Adipose tissue (tissue), 3 donors: ENCODE measurements at regions not wholly inside any gene's neighbourhood (a gene's known extent, or its start where the extent isn't known, plus 50 kb on each side); places are given as distances from the start of the nearest gene placed in this dataset.

ENCODE experiments used
- H3K27ac ChIP-seq: one replicate; pipeline ENCODE4 v1.5.1; 2013; ENCODE audit warnings: low read depth, low read length
- WGBS, 3 donors: extraction: QIAGEN DNeasy Blood & Tissue Kit; methylation state at CpG; one replicate each; pipeline ENCODE4 v1.1.7; 2013; 5-methylcytosine and 5-hydroxymethylcytosine counted together
- donor health status: healthy with polysubstance abuse.
- donor health status: Bipolar disorder and iron deficiency.
- donor health status: healthy.

DNA sequence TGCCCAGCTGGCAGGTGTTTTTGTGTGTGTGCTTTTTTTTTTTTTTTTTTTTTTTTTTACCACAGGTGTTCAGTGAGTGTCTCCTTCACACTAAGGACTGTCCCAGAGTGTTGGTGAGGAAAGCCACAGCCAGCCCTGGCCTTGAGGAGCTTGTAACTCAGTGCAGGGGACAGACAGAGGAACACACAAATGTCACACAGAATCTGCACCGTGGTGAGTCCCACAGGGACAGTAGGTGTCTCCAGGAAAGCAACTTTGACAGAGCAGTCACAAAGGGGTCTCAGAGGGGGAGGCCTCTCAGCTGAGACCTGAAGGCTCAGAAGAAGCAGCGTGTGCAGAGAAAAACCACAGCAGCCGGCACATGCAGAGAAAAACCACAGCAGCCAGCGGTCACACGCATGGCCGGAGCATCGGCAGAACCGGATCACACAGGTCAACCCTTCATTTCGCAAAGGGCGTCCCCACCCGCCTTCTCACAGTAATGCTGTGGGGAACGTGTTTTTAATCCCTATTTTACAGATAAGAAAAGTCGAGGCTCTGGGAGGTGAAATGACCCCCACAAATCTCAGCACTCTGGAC is 101.7 kb upstream of the PRR5 start:
- H3K27ac ChIP-seq = no peak overlapping the region
- 79 to 86% (median 79%) methylated on average over 13 of the region's 13 CpGs for WGBS, 3 donors

DNA sequence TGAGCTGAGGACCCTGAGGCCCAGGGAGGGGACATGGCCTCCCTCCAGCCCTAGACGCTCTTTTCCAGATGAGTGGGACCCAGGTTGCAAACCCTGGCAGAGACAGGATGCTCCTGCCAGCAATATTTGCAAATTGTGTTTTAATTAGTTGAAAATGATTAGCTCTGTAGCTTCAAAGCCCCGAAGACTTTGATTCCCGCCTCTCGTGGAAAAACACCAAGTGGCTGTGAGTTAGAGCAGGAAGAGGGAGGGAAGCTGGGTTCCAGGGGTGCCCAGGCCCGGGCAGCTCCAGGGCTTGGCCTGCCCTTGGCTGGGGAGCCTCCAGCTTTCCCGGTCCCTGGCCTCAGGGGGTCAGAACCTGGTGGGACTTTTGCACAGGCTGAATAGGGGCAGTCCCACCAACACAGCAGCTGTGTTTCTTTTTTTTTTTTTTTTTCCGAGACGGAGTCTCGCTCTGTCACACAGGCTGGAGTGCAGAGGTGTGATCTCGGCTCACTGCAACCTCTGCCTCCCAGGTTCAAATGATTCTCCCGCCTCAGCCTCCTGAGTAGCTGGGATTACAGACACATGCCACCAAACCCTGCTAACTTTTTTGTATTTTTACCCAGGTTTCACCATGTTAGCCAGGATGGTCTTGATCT is 101.6 kb upstream of the RTL6 start:
- H3K27ac ChIP-seq = no peak overlapping the region
- 64 to 78% (median 78%) methylated on average over 10 to 11 of the region's 11 CpGs for WGBS, 3 donors

DNA sequence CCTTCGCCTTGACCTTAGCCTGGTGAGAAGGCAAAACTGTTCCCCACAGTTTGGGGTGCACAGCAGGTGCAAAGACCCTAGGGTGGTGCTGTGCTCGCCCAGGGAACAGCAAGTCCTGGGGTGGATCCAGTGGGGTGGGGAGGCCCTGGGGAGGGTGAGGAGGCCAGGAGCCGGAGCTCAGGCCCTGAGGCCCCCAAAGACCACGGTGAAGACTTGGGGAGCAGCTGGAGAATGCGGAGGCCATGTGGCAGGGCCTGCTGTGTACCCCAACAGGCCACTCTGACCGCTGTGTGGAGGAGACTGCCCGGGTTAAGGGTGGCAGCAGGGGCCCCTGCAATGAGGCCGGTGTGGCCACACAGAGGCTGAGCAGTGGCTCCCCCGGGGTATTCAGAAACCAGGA is 101.1 kb upstream of the RTL6 start:
- H3K27ac ChIP-seq = no peak overlapping the region
- WGBS, 3 donors = 79 to 84% (median 83%) methylated on average over 9 of the region's 9 CpGs

DNA sequence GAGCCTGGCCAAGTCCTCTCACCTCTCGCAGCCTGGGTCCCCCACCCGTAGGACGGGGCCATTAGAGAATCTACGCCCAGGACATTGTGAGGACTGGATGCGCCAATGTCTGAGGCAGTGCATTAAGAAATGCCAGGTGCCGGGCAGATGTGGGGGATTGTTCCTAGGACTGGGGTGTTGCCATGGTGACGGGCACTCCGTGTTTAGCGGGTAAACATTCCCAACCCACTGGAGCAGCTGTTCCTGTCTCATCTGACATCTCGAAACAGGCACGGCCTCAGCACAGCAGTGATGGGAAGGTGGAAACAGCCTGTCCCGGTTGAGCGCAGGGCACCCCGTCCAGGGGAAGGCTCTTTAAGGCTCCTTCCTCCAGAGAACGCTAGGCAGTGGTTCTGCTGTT is 99.6 kb upstream of the RTL6 start:
- no peak overlapping the region for H3K27ac ChIP-seq
- WGBS, 3 donors = 34 to 84% (median 76%) methylated on average over 15 of the region's 15 CpGs

DNA sequence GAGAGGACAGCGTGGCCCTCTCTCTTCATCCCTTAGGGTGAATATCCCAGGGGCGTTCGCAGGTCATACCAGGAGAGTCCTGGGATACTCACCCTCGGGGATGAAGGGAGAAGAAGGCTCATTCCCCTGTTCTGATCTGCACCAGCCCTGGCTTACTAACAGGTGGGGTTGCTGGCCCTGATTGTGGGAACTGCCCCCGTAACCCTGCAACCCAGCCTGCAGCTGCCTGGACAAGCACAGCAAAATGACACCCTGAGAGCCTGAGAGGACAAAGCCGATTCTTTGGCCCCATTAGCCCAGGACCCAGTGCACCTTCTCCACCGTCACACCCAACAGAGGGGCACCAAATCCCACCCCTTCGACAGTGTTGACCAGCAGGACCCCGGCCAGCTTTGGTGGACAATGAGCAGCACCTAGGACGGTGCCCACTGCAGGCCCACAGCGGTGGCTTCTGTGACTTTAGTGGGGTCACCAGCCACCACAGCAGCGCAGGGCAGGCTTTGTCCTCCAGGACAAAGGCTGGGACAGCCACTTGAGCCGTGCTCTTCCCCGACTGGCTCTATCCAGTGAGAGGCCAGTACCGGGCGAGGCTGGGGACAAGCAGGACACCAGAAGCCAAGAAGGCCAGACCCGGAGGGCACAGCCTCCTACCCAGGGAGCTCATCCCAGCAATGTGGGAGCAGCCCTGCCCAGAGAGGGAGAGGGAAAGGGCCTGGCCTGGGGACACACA is 98.5 kb upstream of the RTL6 start:
- no peak overlapping the region for H3K27ac ChIP-seq
- 64 to 87% (median 86%) methylated on average over 17 of the region's 17 CpGs for WGBS, 3 donors

DNA sequence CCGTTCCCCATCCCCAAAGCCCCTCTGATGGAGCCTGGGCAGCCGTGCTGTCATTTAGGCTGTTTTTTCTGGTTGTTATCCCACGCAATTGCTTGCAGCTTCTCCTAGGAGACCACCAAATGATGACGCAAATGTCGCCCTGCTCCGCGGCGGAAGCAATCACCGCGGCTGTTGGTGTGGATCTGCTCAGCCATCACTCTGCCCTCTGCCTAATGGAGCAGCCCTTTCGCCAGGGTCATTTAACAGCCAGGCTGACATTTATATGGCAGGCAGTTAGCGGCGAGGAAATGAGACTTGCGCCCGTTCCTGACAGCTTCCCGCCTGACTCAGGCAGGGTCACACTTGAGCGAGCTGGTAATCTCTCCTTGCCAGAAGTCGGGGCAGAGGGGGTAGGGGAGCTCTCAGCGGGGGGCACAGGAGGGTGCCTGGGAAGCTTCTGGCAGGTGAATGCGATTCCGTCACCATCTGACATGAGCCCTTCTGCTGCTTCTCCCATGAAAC is 97.9 kb upstream of the RTL6 start:
- 19 to 26% (median 23%) methylated on average over 21 of the region's 21 CpGs for WGBS, 3 donors

DNA sequence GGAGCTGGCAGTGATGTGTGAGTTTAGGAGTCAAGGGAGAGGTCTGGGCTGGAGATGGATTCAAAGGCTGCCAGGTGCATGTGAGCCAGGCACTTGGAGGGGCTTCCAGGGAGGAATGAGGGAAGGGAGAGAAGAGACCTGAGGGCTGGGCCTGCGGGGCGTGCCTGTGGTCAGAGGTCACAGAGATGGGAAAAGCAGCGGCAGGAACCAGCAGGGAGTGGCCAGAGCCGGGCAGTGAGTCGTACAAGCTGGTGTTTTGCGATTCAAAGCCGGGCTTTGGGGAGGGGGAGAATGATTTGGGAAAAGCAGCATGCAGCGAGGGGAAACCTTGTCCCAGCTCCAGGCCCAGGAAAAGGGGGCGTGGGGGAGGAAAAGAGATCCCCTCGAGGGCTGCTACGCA is 96.9 kb upstream of the RTL6 start:
- 54 to 61% (median 59%) methylated on average over 11 of the region's 11 CpGs for WGBS, 3 donors
- H3K27ac ChIP-seq = no peak overlapping the region

More for the DNA sequence above, 97.9 kb upstream of the RTL6 start:
- no peak overlapping the region for H3K27ac ChIP-seq

DNA sequence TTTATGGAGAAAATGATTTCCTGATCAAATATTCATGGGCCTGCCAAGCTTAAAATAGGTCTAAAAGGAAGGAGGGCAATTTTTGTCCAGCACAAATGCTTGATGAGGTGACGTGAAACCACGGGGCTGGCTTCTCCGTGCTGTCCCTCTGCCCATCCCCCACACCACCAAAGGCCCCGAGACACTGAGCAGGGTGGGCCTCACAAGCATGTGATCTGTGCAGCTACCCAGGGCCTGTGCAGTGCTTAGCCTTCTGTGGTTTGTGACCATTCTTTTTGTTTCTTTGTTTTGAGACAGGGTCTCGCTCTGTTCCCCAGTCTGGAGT is 94.8 kb upstream of the RTL6 start:
- WGBS, 3 donors = 32 to 55% (median 43%) methylated on average over 5 of the region's 5 CpGs
- H3K27ac ChIP-seq = no peak overlapping the region

DNA sequence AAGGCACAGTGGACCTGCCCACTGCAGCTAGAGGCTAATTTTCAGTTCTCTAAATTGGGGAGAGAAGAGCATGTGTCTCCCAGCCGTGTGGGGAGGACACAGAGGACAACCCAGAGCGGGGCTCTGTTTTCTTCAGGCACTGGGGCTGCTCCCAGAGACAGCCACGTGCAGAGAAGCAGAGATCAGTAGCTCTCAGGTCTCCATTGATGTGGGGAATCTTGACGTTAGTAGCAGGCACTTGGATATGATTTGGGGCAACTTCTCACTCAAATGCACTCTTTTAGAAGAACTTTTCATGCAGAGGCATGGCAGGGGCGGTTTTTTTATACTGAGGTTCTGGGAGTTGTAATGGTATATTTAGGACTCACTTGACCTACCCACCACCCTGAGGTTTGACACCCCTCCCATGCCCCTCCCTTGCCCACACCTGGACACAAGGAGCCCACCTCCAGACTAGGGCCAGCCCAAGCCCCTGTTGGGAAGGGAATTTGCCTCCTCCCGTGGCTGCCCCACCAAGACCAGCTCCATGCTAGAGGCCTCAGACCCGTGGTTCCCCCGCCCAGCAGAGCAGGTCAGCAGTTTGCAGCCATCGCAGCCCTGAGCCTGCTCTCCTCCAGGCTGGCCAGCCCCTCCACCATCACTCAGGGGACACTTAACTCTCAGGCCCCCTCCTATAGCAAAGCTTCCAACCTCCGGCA is 94.2 kb upstream of the RTL6 start:
- H3K27ac ChIP-seq = no peak overlapping the region
- 58 to 69% (median 67%) methylated on average over 10 of the region's 10 CpGs for WGBS, 3 donors

DNA sequence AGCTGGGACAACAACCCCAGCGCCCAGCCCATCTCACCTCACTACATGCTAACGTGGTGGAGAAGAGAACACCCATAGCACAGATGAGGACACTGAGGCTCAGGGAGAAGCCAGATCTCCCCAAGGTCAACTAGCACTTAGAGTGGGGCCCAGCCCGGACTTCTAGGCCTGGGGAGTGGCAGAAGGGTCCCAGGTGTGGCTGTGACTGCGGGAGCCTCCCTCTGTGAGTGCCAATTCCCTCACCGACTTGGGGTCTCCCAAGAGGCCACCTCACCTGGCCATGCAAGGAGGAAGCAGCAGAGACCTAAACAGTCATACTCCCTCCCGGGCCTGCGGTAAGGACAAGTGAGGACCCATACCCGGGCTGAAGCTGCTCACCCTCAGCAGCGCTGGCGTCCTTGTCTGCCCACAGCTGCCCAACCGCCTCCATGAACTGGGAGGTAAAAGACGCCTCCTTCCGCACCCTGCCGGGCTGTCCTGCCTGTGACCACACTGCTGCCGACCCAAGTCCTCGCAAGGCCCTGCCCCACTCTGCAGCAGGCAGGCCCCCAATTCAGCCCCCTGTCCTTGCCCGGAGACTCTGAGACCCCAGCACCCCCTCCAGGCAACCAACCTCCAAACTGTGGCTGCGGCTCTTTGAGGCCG is 93.2 kb upstream of the RTL6 start:
- H3K27ac ChIP-seq = no peak overlapping the region
- 86 to 95% (median 90%) methylated on average over 19 of the region's 19 CpGs for WGBS, 3 donors

DNA sequence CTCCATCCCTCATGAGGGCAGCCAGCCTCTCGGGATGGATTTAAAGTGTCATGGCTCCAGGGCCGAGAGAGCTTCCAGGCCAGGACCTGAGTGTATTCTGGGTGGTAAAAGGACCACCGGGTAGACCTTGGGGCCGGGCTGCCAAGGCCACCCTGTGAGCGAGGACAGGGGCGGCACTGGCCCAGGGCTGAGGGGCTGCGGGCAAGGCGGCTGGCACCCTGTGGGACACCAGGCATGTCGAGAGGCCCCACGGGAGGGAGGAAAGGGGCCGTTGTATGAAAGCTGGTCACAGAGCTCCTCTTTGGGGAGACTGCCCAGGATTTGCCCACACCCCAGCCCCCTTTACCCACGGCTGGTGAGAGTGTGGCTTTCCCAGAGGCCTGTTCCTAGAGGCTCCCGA is 92.3 kb upstream of the RTL6 start:
- 83 to 91% (median 88%) methylated on average over 13 of the region's 13 CpGs for WGBS, 3 donors

DNA sequence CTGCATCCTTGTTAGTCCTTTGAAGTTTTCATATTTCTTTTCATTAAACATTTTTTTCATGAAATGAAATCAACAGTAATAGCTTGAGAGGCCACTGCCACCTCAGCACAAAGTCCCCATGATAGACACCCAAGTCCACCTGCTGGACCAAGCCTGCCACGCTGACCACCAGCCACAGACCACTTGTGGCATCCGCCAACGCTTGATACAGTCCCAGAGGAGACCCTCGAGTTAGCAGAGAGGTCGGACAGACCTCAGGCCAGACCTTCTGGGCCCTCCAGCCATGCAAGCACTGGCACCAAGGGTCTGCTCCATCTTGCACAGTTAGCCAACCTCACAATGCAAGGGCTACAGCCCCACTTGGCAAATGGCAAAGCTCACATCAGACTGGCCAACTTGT is 91.8 kb upstream of the RTL6 start:
- H3K27ac ChIP-seq = no peak overlapping the region
- WGBS, 3 donors = 88 to 91% (median 91%) methylated on average over 5 of the region's 5 CpGs

More for the DNA sequence above, 92.3 kb upstream of the RTL6 start:
- no peak overlapping the region for H3K27ac ChIP-seq

DNA sequence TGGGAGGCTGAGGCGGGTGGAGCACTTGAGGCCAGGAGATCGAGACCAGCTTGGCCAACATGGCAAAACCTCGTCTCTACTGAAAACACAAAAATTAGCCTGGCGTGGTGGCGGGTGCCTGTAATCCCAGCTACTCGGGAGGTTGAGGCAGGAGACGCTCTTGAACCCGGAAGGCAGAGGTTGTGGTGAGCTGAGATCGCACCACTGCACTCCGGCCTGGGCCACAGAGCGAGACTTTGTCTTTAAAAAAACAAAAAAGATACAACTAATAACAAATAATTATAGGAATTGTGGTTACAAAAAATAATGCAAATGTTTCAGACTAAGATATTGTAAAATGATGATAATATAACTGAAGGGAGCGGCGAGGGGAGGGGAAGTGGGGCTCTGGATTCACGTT is 90.3 kb upstream of the RTL6 start:
- no peak overlapping the region for H3K27ac ChIP-seq
- WGBS, 3 donors = 90 to 92% (median 92%) methylated on average over 14 of the region's 14 CpGs

DNA sequence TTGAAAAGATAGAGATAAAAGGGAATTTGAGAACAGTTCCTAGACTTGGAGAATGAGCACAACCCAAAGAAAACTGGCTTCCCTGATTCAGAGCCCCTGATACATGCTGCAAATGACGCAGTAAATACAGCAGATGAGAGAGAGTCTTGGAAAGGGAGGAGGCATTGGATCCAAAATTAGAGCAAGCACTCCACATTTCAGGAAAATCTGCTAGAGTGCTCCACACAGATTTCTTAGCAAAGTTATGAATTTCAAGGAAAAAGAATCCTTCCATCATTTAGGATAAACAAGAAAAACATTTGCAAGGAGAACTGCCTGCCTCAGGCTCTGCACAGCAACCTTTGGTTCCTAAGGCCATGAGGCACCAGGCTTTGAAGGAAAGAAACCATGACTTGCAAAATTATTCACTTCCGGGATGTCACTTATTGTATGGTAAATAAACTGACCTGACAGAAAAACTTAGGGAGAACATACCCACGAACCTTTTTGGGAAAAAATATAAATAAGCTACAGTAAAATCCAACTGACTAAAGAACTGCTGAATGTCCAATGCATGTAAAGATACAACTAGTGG is 89.8 kb upstream of the RTL6 start:
- H3K27ac ChIP-seq = no peak overlapping the region
- 61 to 76% (median 75%) methylated on average over 3 of the region's 3 CpGs for WGBS, 3 donors

DNA sequence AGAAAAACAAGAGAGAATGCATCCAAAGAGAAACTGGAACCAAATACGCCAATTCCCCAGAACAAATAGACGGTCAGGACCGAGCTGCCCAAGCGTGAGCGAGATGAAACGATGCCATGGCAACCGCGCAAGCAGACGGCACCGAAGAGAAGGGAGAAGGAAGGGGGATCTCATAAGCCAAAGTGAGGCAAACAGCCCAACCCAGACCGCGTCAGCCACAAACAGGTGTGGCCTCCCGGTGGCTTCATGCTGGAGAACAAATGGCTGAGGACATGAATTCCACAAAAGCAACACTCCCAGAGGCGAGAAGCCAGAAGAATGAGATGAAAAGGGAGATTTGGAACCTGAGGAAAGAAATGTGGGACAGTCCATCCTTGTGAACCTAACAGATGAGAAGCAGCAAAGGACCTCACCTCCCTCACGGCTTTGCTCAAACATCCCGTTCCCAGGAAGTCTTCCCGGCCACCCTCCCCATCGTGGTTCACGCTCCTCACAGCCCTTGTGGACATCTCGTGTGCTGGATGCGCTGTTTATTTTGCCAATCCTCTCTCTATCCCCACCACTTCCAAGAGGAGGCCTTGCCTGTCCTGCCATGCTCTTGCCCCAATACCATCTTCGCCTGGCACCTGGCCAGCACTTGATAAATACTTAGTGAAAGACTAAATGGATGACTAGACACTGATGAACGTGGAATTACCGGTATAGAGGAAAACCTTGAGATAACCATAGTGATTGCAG is 89.1 kb upstream of the RTL6 start:
- H3K27ac ChIP-seq = no peak overlapping the region
- 36 to 54% (median 48%) methylated on average over 24 of the region's 24 CpGs for WGBS, 3 donors

DNA sequence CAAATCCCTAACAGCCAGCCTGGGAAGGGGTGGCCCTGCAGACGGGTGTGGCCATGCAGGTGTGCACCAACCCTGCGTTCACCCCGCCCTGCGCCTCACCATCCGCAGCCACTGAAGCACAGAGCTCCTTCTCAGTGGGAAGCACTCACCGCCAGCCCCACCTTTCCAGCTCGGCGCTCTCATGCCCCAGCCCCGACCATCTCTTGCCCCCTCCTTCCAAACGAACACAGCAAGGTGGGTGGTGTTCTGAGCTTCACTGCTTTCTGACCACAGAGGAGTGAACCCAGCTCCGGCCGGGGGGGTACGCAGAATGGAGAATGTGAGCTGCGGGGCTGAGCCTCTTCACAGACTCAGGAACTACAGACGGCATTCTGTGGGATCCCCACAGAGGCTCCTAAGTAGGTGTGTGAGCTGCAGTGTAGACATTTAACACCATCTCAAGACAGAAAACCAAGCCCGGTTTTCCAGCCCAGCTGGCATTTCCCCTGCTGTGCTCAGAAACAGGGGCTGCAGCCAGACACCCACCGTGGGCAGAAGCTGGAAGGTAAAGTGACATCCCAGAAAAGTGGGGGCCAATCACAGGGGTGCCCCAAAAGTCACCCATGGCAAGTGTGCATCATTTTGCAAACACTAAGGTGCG is 88.4 kb upstream of the RTL6 start:
- H3K27ac ChIP-seq = no peak overlapping the region
- WGBS, 3 donors = 38 to 49% (median 47%) methylated on average over 18 of the region's 18 CpGs

DNA sequence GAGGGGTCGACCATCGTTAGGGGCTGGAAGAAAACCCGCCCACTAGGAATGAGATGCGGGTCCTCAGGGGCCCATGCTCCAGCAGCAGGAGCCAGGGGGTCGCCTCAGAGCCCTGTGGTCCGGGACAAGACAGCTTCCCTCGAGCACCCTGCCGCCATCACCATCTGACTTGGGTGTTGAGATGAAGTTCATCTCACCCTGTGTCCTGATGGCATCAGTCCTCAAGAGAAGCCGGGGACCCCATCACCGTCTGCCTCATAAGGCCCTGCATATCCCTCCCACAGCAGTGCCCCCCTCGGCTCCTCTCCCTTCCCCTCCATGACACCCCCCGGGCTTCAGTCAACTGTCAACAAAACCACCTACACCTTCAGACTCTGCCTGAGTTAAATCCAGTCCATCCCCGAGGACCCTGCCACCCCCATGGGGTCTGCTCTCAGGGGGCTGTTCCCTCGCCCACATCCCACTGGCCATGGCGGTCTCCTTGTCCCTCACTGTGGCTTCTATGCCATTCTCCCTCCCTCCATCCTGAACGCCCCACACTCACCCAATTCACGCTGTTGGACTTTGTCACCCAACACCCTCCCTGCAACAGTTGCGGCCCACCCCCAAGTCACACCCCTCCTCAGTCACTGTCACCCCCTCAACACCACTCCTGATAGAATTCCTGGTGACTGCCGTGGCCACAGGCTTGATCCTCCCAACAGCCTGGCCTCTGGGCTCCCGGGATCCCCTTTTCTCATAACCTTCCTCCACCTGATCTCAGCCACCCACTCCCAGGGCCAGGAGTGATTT is 87.7 kb upstream of the RTL6 start:
- H3K27ac ChIP-seq = no peak overlapping the region
- 69 to 84% (median 79%) methylated on average over 20 of the region's 20 CpGs for WGBS, 3 donors
